ENCODE measurements at regions not wholly inside any gene's neighbourhood (a gene's known extent, or its start where the extent isn't known, plus 50 kb on each side); places are given as distances from the start of the nearest gene placed in this dataset.

DNA sequence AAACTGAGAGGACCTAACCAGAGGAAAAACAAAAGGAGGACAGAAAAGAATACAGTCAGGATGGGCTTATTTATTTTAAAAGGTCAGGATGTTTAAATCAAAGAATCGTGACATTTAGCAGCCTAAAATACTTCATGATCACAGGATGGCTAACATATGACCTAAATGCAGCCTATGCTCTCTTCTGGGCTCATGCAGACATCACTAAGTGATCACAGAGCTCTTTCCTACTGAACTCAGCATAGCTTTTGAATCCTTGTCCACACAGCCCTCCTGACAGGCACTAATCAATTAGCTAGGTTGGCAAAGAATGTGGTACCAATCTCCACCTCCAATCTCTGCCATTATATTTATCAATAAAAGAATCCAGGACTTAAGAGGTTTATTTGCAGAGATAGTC lies 60.1 kb upstream of the PHF21A start:
- TF ChIP-seq, protein P1, sequence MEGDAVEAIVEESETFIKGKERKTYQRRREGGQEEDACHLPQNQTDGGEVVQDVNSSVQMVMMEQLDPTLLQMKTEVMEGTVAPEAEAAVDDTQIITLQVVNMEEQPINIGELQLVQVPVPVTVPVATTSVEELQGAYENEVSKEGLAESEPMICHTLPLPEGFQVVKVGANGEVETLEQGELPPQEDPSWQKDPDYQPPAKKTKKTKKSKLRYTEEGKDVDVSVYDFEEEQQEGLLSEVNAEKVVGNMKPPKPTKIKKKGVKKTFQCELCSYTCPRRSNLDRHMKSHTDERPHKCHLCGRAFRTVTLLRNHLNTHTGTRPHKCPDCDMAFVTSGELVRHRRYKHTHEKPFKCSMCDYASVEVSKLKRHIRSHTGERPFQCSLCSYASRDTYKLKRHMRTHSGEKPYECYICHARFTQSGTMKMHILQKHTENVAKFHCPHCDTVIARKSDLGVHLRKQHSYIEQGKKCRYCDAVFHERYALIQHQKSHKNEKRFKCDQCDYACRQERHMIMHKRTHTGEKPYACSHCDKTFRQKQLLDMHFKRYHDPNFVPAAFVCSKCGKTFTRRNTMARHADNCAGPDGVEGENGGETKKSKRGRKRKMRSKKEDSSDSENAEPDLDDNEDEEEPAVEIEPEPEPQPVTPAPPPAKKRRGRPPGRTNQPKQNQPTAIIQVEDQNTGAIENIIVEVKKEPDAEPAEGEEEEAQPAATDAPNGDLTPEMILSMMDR (IDR thresholded peaks at IDR 0.05; ENCODE audit: extremely low read depth in 1 of 2, insufficient read depth in 1 of 2, low read depth in 1 of 2, low read length in 2 of 2): no peak
- TF ChIP-seq POLR2A (IDR thresholded peaks at IDR 0.05; ENCODE audit: low read depth, low read length) (no peak), MYC (IDR thresholded peaks at IDR 0.05; ENCODE audit: low read depth, low read length) (no peak), POLR2AphosphoS5 (IDR thresholded peaks at IDR 0.05; ENCODE audit: insufficient read depth, low read depth, low read length) (no peak), JUN (IDR thresholded peaks at IDR 0.05; ENCODE audit: borderline replicate concordance, insufficient read depth, insufficient read length, low read depth) (no peak), EZH2 (IDR thresholded peaks at IDR 0.05; ENCODE audit: borderline replicate concordance, low read depth, low read length, severe bottlenecking) (no peak), GATA2 (IDR thresholded peaks at IDR 0.05; ENCODE audit: insufficient read depth, insufficient read length, low read depth, low read length) (no peak), FOS (IDR thresholded peaks at IDR 0.05; ENCODE audit: borderline replicate concordance, insufficient read depth, low read length) (no peak)
- TF ChIP-seq, protein P2, sequence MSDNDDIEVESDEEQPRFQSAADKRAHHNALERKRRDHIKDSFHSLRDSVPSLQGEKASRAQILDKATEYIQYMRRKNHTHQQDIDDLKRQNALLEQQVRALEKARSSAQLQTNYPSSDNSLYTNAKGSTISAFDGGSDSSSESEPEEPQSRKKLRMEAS (IDR thresholded peaks at IDR 0.05; ENCODE audit: insufficient read depth, insufficient read length): no peak

All from endothelial cell of umbilical vein (primary cell).